Skeletal muscle tissue (tissue), 3 donors: ENCODE measurements at regions not wholly inside any gene's neighbourhood (a gene's known extent, or its start where the extent isn't known, plus 50 kb on each side); places are given as distances from the start of the nearest gene placed in this dataset.

Experiments used
- H3K27ac ChIP-seq: one replicate; pipeline ENCODE4 v1.7.0; 2013; ENCODE audit warnings: mild to moderate bottlenecking, low read depth, low read length, inconsistent platforms
- H3K27me3 ChIP-seq, 3 donors: one replicate each; pipeline ENCODE4 v1.7.0; 2013; ENCODE audit warnings: low read length in 3 of 3; ENCODE audit not compliant: control insufficient read depth in 3 of 3, insufficient read depth in 3 of 3
- H3K36me3 ChIP-seq, 3 donors: one replicate each; pipeline ENCODE4 v1.7.0; 2013; ENCODE audit warnings: low read length in 3 of 3; ENCODE audit not compliant: control insufficient read depth in 3 of 3, insufficient read depth in 3 of 3
- H3K4me1 ChIP-seq, 3 donors: one replicate each; pipeline ENCODE4 v1.7.0; 2013; ENCODE audit warnings: low read length in 3 of 3, mild to moderate bottlenecking in 3 of 3; ENCODE audit not compliant: control insufficient read depth in 3 of 3, insufficient read depth in 3 of 3
- H3K4me3 ChIP-seq, 3 donors: one replicate each; pipeline ENCODE4 v1.7.0; 2013; ENCODE audit warnings: low read length in 3 of 3
- H3K9ac ChIP-seq, 3 donors: one replicate each; pipeline ENCODE4 v1.7.0; 2013; ENCODE audit warnings: low read length in 3 of 3, mild to moderate bottlenecking in 3 of 3, moderate library complexity in 2 of 3, low read depth in 1 of 3
- H3K9me3 ChIP-seq, 3 donors: one replicate each; pipeline ENCODE4 v1.7.0; 2013; ENCODE audit warnings: low read length in 3 of 3; ENCODE audit not compliant: control insufficient read depth in 3 of 3
- donor health status: Osteomylitis.

DNA sequence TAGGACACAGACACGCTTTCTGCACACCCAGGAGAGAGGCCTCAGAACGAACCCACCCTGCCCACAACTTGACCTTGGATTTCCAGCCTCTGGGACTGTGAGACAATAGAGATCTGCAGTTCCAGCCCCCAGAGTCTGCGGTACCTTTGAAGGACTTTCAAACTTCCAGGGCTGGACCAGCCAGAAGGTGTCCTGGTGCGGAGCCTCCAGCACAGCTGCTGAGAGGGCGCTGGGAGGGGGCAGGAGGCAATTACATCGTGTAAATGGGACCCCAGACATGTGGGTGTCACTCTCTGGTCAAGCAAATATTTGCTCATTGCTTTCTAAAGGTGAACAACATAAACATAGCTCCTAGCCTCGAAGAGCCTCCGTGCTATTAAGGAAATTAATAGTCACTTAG, 58.7 kb upstream of the ACTRT2 start:
- H3K9ac ChIP-seq, result no peak overlapping the region

DNA sequence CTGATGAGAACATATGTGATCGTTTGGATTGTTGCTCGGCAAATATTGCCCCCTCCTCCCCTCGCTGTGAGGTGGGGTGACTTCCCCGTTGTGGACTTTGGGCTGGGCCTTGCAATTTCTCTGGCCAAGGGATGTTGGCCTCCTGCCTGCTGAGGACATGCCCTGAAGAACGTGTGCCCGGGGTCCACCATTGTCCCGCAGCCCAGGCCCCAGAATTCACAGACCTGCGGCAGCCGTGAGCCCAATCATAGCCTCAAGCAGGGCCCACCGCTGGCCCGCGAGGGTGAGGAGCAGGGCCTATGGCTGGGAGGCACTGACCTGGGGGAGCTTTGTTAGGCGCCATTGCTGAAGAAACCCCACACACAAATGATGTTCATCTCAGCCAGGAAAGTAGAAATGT, 58.3 kb upstream of the ACTRT2 start:
- Histone ChIP-seq H3K4me3 (no peak overlapping the region), H3K4me1 (no peaks in the 10 kb centered on the region)

More for the DNA sequence above, 58.7 kb upstream of the ACTRT2 start:
- Histone ChIP-seq H3K27me3 (peaks cover 4 to 27% (median 10%) of the 10 kb centered on the region in 3 donors), H3K9me3 (peaks cover 0 to 6% (median 6%) of the 10 kb centered on the region in 3 donors), H3K4me1 (no peaks in the 10 kb centered on the region), H3K4me3 (no peak overlapping the region), H3K27ac (no peak overlapping the region), H3K36me3 (no peaks in the 10 kb centered on the region)

DNA sequence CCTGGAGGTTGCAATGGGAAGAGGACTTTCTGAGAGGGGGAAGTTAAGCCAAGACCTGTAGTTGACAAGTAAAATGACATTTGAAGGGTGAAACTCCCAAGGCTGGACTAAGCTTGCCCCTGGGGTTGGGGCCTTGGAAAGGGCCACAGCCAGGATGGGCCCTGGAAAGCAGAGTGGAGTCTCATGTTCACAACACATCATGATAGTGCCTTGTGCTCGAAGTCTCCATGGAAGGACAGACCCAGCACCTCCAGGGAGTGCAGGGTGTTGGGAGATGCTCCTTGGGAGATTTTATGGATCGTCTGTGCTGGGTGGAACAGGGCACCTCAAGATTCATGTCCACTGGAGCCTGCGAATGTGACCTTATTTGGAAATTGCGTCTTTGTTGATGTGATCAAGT, 55.6 kb upstream of the ACTRT2 start:
- Histone ChIP-seq H3K4me1 (no peaks in the 10 kb centered on the region), H3K27ac (no peak overlapping the region), H3K9ac (no peak overlapping the region), H3K36me3 (no peaks in the 10 kb centered on the region), H3K4me3 (no peak overlapping the region), H3K27me3 (peaks cover 9 to 34% (median 32%) of the 10 kb centered on the region in 3 donors), H3K9me3 (peaks cover 0 to 2% (median 0%) of the 10 kb centered on the region in 3 donors)

More for the DNA sequence above, 58.3 kb upstream of the ACTRT2 start:
- Histone ChIP-seq H3K27me3 (peaks cover 8 to 31% (median 14%) of the 10 kb centered on the region in 3 donors), H3K9me3 (peaks cover 0 to 6% (median 6%) of the 10 kb centered on the region in 3 donors), H3K36me3 (no peaks in the 10 kb centered on the region), H3K9ac (no peak overlapping the region), H3K27ac (no peak overlapping the region)

DNA sequence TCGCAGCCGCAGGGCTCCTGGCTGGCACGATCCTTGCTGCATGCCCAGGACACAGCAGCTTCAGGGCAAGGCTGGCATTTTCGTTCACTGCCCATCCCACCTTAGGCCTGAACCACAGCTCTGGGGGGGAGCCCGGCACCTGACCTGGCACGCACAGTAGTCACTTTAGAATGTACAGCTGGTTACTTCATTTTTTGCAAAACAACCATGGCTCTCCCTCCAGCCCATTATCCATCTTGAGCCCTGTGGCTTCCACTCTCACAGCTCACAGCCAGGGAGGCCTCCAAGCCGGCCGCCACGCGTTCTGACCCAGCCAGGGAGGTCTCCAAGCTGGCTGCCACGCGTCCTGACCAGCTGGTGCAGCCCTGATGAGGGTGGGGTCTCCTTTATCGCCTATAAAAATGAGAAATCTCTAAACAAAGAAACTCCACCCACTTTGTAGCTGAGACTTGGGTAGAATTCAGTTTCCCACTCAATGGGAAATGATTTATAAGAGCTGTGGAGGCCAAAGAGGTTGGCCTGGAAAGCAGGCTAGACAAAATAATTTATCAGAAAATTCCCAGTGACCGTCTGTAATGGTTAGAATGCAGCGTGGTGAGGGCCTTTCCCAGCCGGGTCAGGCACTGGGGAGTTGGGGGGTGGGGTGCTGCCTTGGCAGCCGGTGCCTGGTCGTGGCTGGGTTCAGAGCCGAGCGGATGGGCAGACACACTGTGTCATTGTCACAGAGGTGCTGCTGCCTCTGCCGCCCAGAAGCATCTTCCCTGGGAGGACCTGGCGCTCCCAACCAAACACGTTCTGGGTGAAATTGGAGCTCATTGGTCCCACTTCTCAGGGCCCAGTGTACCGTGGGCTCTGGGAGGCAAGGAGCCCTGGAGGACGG, 54.6 kb upstream of the ACTRT2 start:
- H3K36me3 ChIP-seq, result no peaks in the 10 kb centered on the region
- no peak overlapping the region for H3K9ac ChIP-seq
- no peaks in the 10 kb centered on the region for H3K4me1 ChIP-seq
- H3K4me3 ChIP-seq, result no peak overlapping the region
- peaks cover 9 to 34% (median 32%) of the 10 kb centered on the region in 3 donors for H3K27me3 ChIP-seq
- no peak overlapping the region for H3K27ac ChIP-seq
- no peaks in the 10 kb centered on the region for H3K9me3 ChIP-seq

DNA sequence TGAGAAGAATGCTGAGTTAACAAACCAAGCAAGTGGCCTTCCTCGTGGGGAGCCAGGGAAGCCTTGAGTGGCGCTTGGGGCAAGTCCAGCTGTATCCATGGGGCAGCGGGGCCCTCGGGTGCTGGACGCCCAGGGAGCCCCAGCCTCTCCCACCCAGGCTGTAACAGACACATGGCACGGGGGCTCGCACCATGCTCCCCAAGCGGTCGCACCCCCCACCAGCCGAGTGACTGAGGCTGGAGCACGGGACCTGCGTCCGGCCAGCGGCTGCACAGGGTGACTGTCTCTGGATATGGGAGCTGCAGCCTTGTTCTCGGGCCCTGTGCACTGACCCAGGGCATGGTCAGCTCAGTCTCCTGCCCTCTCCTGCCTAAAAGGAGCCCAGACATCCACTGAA, 53.9 kb upstream of the ACTRT2 start:
- H3K9me3 ChIP-seq, result no peaks in the 10 kb centered on the region
- H3K27me3 ChIP-seq, result peaks cover 9 to 32% (median 30%) of the 10 kb centered on the region in 3 donors
- H3K9ac ChIP-seq, result no peak overlapping the region

DNA sequence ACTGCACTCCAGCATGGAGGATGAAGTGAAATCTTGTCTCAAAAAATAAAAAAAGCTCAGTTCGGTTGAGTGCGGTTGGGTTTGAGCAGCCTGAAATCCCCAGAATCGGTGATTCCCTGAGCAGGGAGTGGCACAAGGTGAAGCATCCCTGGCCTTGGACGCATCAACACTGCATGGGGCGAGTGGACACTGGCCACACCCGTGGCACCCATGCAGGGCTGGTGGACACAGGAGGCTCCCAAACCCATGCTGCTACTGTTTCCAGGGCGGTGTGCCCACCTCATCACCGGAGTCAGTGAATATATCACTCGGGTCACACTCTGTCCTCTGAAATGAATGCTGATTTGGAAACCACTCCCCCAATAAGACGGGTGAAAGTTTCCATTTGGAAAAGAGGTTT, 53.4 kb upstream of the ACTRT2 start:
- H3K4me1 ChIP-seq, result no peaks in the 10 kb centered on the region
- H3K9me3 ChIP-seq, result no peaks in the 10 kb centered on the region
- no peak overlapping the region for H3K9ac ChIP-seq
- H3K27me3 ChIP-seq, result peaks cover 9 to 35% (median 31%) of the 10 kb centered on the region in 3 donors
- no peaks in the 10 kb centered on the region for H3K36me3 ChIP-seq
- no peak overlapping the region for H3K4me3 ChIP-seq
- H3K27ac ChIP-seq, result no peak overlapping the region

More for the DNA sequence above, 53.9 kb upstream of the ACTRT2 start:
- no peak overlapping the region for H3K27ac ChIP-seq
- no peaks in the 10 kb centered on the region for H3K36me3 ChIP-seq
- H3K4me3 ChIP-seq, result no peak overlapping the region
- no peaks in the 10 kb centered on the region for H3K4me1 ChIP-seq

DNA sequence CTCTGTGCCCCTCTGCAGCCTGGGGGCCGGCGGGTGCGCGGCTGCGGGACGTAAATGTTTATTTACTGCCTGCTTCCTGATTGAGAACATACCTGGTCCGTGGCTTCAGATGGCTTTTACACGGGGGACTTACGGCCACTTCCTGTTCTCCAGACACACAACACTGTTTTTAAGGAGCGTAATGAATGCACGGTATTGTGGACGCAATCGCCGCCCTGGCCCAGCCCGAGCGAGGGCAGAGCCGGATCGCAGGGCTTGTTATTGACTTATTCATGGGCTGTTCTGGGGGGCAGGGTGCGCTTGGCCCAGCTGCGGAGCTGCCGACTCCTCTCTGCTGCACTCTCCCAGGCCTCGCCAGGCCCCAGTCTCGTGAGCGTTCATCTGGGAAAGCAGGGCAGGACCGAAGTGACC, 52.8 kb upstream of the ACTRT2 start:
- H3K27me3 ChIP-seq, result peaks cover 12 to 37% (median 37%) of the 10 kb centered on the region in 3 donors
- no peak overlapping the region for H3K27ac ChIP-seq
- H3K4me3 ChIP-seq, result no peak overlapping the region
- H3K36me3 ChIP-seq, result no peaks in the 10 kb centered on the region
- no peak overlapping the region for H3K9ac ChIP-seq
- no peaks in the 10 kb centered on the region for H3K4me1 ChIP-seq
- no peaks in the 10 kb centered on the region for H3K9me3 ChIP-seq

DNA sequence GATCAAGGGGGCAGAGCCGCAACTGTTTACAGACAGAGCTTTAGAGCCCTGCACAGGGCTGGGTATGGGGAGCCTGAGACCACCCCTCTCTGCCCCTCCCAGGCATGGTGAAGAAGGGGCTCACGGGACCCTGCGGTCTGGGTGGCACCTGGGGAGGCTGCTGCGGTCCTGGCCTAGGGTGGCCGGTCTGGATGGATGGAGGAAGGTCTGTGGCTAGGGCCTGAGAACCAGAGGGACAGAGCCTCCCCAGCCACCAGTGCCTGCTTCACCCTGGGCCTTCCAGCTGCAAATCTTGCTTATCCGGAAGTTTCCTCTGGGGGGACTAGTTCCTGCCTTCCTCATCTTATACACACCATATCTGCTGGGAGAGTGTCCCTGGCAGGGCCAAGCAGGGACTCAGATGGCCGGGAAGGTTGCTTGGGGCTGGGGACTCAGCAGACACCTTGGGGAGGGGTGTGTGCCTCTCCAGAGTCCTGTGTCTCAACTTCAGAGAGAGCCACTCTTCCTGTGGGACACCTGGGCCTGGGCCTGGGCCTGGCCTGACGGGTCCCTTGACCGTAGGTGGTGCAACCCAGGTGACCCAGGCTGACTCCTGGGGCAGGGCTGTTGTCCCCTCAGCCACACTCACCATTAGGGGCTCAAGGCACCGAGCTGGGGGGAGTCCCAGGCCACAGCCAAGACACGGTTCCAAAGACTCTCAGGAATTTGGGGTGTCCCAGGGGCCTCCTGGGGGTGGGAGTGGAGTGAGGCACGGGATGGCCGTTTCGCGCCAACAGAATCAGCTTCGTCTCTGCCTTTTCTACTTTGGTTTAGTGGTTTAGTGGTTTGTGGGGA, 52.0 kb upstream of the ACTRT2 start:
- Histone ChIP-seq H3K27me3 (peaks cover 12 to 44% (median 43%) of the 10 kb centered on the region in 3 donors), H3K4me3 (no peak overlapping the region), H3K9ac (no peak overlapping the region), H3K27ac (no peak overlapping the region), H3K36me3 (no peaks in the 10 kb centered on the region), H3K4me1 (no peaks in the 10 kb centered on the region), H3K9me3 (no peaks in the 10 kb centered on the region)

DNA sequence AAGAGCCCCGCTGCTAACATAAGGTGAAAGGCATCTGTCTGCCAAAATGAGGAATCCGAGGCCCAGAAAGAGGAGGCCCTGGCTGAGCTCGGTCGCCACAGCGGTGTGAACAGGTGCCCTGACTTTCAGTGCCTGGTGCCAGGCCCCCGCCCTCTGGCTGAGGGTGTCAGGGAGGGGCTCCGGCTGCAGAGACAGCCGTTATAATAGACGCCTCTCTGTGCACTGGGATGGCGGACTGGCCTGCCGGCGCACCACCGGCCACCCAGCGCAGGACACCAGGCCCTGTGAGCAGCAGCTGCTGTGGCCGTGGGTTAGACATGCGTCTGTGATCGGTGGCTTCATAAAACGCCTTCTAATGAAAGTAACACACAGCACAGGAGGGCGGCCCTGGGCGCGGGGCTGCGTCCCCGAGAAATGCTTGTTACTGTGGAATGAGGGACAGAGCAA, 51.4 kb upstream of the ACTRT2 start:
- no peaks in the 10 kb centered on the region for H3K4me1 ChIP-seq
- no peaks in the 10 kb centered on the region for H3K9me3 ChIP-seq
- H3K9ac ChIP-seq, result no peak overlapping the region
- no peak overlapping the region for H3K4me3 ChIP-seq
- H3K27ac ChIP-seq, result no peak overlapping the region
- H3K36me3 ChIP-seq, result no peaks in the 10 kb centered on the region
- H3K27me3 ChIP-seq, result peaks cover 12 to 47% (median 46%) of the 10 kb centered on the region in 3 donors
